ENCODE measurements at regions not wholly inside any gene's neighbourhood (a gene's known extent, or its start where the extent isn't known, plus 50 kb on each side); places are given as distances from the start of the nearest gene placed in this dataset.

- in situ Hi-C loops (cut with HindIII; ENCODE audit: low sequenced_read_pairs) = no loop called here
- no peak for DNase-seq (ENCODE audit: low spot score)
Measured at GRCh38 chr2:165033402-165033801, 78.1 kb upstream of the SLC38A11 start.

- in situ Hi-C loops (cut with HindIII; ENCODE audit: low sequenced_read_pairs) = no loop called here
- no peak for DNase-seq (ENCODE audit: low spot score)
Measured at GRCh38 chr2:165032559-165032958, 77.2 kb upstream of the SLC38A11 start.

DNA sequence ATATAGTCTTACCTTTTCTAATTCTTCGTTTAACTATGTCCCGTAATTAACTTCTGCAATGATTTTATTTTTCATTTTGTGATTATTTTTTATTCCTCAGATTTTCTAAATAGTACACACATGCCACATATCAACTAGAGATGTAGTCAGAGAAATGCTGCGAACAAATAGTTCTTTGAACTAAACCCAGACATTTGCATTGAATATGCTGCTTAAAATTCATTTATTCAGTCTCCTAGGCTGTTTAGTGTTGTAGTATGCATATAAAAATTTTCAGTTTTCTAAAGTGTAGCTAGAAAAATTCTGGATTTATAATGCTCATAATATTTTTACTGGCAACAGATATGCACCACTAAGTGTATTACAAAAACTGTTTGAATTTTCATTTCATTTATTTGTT is 68.9 kb upstream of the SLC38A11 start:
- no peak for DNase-seq (ENCODE audit: low spot score)
- in situ Hi-C loops (cut with HindIII; ENCODE audit: low sequenced_read_pairs) = no loop called here

DNA sequence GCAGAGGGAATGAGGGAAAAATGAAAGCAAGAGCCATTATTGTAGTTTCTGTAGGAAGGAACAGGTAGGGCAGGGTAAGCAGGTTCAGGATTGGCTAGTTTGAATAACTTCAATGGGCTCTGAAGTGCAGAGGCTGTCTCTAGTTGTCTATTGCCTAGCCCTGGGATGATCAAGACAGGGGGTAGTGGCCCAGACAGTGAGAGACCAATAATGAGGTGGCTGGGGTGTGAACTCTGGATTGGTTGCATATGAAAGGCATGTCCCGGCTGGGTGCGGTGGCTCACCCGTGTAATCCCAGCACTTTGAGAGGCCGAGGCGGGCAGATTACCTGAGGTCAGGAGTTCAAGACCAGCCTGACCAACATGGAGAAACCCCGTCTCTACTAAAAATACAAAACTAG is 67.5 kb upstream of the SLC38A11 start:
- no peak for DNase-seq (ENCODE audit: low spot score)
- in situ Hi-C loops (cut with HindIII; ENCODE audit: low sequenced_read_pairs) = no loop called here

- in situ Hi-C loops (cut with HindIII; ENCODE audit: low sequenced_read_pairs) = no loop called here
Measured at GRCh38 chr2:165017966-165018596, 62.8 kb upstream of the SLC38A11 start.

GRCh38 chr2:165016772-165017411 is 61.6 kb upstream of the SLC38A11 start:
- in situ Hi-C loops (cut with HindIII; ENCODE audit: low sequenced_read_pairs) = no loop called here
- peak; percentile 78 for DNase-seq (ENCODE audit: low spot score)

More at GRCh38 chr2:165017966-165018596, 62.8 kb upstream of the SLC38A11 start:
- peak; percentile 64 for DNase-seq (ENCODE audit: low spot score)

- in situ Hi-C loops (cut with HindIII; ENCODE audit: low sequenced_read_pairs) = no loop called here
- DNase-seq (ENCODE audit: low spot score) = peak; percentile 78
Measured at GRCh38 chr2:165015052-165015642, 59.8 kb upstream of the SLC38A11 start.

- DNase-seq (ENCODE audit: low spot score) = no peak
- in situ Hi-C loops (cut with HindIII; ENCODE audit: low sequenced_read_pairs) = no loop called here
Measured at GRCh38 chr2:165013944-165014619, 58.8 kb upstream of the SLC38A11 start.

GRCh38 chr2:165011199-165011598 is 55.9 kb upstream of the SLC38A11 start:
- in situ Hi-C loops (cut with HindIII; ENCODE audit: low sequenced_read_pairs) = no loop called here

DNA sequence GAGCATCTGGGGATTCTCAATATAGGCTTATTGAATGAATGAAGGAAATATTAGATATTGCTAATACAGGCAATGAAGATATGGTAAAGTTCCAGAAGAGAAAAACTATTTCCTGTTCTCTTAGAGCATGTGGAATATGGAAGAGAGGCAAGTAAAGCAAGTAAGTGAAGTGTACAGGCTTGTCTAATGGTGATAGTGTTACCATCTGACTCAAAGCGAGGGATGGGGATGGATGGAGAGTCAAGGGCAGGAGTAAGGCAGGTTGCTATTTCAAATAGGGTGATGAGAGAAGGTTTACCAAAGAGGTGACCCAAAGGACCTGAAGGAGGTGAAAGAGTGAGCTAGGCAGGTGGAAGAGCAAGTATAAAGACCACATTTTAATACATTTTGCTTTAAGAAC is 55.2 kb upstream of the SLC38A11 start:
- in situ Hi-C loops (cut with HindIII; ENCODE audit: low sequenced_read_pairs) = no loop called here
- no peak for DNase-seq (ENCODE audit: low spot score)

More at GRCh38 chr2:165011199-165011598, 55.9 kb upstream of the SLC38A11 start:
- DNase-seq (ENCODE audit: low spot score) = no peak

GRCh38 chr2:165009466-165009865 is 54.1 kb upstream of the SLC38A11 start:
- no peak for DNase-seq (ENCODE audit: low spot score)
- in situ Hi-C loops (cut with HindIII; ENCODE audit: low sequenced_read_pairs) = no loop called here

- no peak for DNase-seq (ENCODE audit: low spot score)
- in situ Hi-C loops (cut with HindIII; ENCODE audit: low sequenced_read_pairs) = no loop called here
Measured at GRCh38 chr2:165008730-165009315, 53.5 kb upstream of the SLC38A11 start.

- DNase-seq (ENCODE audit: low spot score) = no peak
- in situ Hi-C loops (cut with HindIII; ENCODE audit: low sequenced_read_pairs) = no loop called here
Measured at GRCh38 chr2:165007161-165007744, 51.9 kb upstream of the SLC38A11 start.
